SU-DHL-6 (cell line): ENCODE measurements at regions not wholly inside any gene's neighbourhood (a gene's known extent, or its start where the extent isn't known, plus 50 kb on each side); places are given as distances from the start of the nearest gene placed in this dataset.

ENCODE experiments used
- CTCF ChIP-seq: fragments of 200-600 bp; sonication (generic); IDR thresholded peaks from one replicate; pipeline ENCODE4 v1.5.1; 2017; ENCODE audit warnings: antibody characterized with exemption, mild to moderate bottlenecking, low read length, moderate library complexity; ENCODE audit not compliant: insufficient read depth, poor library complexity, severe bottlenecking
- EZH2phosphoT487 ChIP-seq: fragments of 200-600 bp; sonication (generic), shearing (Covaris generic); conservative IDR thresholded peaks from 2 replicates; pipeline ENCODE4 v1.6.1; 2018; ENCODE audit warnings: mild to moderate bottlenecking, antibody characterized with exemption, low read length, moderate library complexity, mixed read lengths

- TF ChIP-seq CTCF (no peak), EZH2phosphoT487 (no peak)
Observed at GRCh38 chr4:81818385-81818920, 346.7 kb upstream of the RASGEF1B start.
